ENCODE measurements at regions not wholly inside any gene's neighbourhood (a gene's known extent, or its start where the extent isn't known, plus 50 kb on each side); places are given as distances from the start of the nearest gene placed in this dataset.

- TF ChIP-seq CTCF (IDR thresholded peaks at IDR 0.05) (no peak), POLR2AphosphoS5 (IDR thresholded peaks at IDR 0.05; ENCODE audit: insufficient read depth in 1 of 2, low read depth in 1 of 2) (no peak), POLR2A (IDR thresholded peaks at IDR 0.05) (no peak)
Measured at GRCh38 chr11:119506436-119506835, 83.5 kb upstream of the THY1 start.
